T-cell (primary cell): ENCODE measurements at regions not wholly inside any gene's neighbourhood (a gene's known extent, or its start where the extent isn't known, plus 50 kb on each side); places are given as distances from the start of the nearest gene placed in this dataset.

Source experiments
- ATAC-seq, 4 experiments: fragments of 200-7000 bp in 3 of 4; fragments of 150-1000 bp in 1 of 4; cut with Tn5 transposase; replicated peaks in 1 of 4; 1 replicate in 3 of 4; 2 replicates in 1 of 4; pipeline ENCODE4 v1.10.0; 2021; ENCODE audit warnings: moderate library complexity in 3 of 4, mild to moderate bottlenecking in 2 of 4, moderate number of reproducible peaks in 1 of 4
- CTCF ChIA-PET, 2 donors: fragments of 300-600 bp; sonication (Branson Sonifier 250); formaldehyde crosslinking; loops; one replicate each; lab custom pipeline; 2022; ENCODE audit warnings: antibody characterized with exemption in 2 of 2; lab: Charles Lee
- POLR2A ChIA-PET, 2 donors: fragments of 300-600 bp; sonication (Branson Sonifier 250); formaldehyde crosslinking; loops; one replicate each; lab custom pipeline; 2022; ENCODE audit warnings: antibody characterized with exemption in 2 of 2; lab: Charles Lee
- DNase-seq, 35 experiments: peaks; one replicate each; pipeline versions ENCODE4 v3.0.0 to v3.0.0-alpha.2; 2013 to 2023
- H3K27ac ChIP-seq: one replicate; pipeline ENCODE4 v1.5.1; 2013; ENCODE audit warnings: low read length
- H3K27me3 ChIP-seq, 2 experiments: replicated peaks in 1 of 2; 1 replicate in 1 of 2; 2 replicates in 1 of 2; pipeline versions ENCODE4 v1.6.1 to v1.7.0; 2013; ENCODE audit warnings: low read length in 1 of 2, mixed read lengths in 1 of 2; ENCODE audit not compliant: control insufficient read depth in 2 of 2, insufficient read depth in 2 of 2; ENCODE audit errors: extremely low read depth in 1 of 2
- H3K36me3 ChIP-seq, 2 donors: 1 replicate in 1 of 2; 2 replicates in 1 of 2; pipeline versions ENCODE4 v1.6.1 to v1.7.0; 2013; ENCODE audit warnings: low read length in 1 of 2; ENCODE audit not compliant: control insufficient read depth in 2 of 2, insufficient read depth in 1 of 2; ENCODE audit errors: extremely low read depth in 1 of 2
- H3K4me1 ChIP-seq, 2 experiments: 1 replicate in 1 of 2; 2 replicates in 1 of 2; pipeline versions ENCODE4 v1.6.1 to v1.7.0; 2013; ENCODE audit warnings: low read length in 2 of 2, mixed read lengths in 1 of 2; ENCODE audit not compliant: insufficient read depth in 2 of 2, control insufficient read depth in 1 of 2; ENCODE audit errors: extremely low read depth in 1 of 2
- H3K4me3 ChIP-seq, 2 donors: 1 replicate in 1 of 2; 2 replicates in 1 of 2; pipeline versions ENCODE4 v1.5.1 to v1.7.0; 2013; ENCODE audit warnings: mild to moderate bottlenecking in 2 of 2, low read length in 1 of 2, moderate library complexity in 1 of 2; ENCODE audit not compliant: control insufficient read depth in 1 of 2; ENCODE audit errors: extremely low read depth in 1 of 2
- H3K9me3 ChIP-seq: 2 replicates; pipeline ENCODE4 v1.7.0; 2013
- H3K27ac Mint-ChIP-seq, 2 donors: one replicate each; pipeline ENCODE4 v1.8.0; 2020 to 2021; ENCODE audit warnings: mild to moderate bottlenecking in 2 of 2, mixed read lengths in 2 of 2
- H3K27me3 Mint-ChIP-seq, 2 donors: one replicate each; pipeline ENCODE4 v1.8.0; 2021 to 2022; ENCODE audit warnings: mixed read lengths in 2 of 2
- H3K36me3 Mint-ChIP-seq: one replicate; pipeline ENCODE4 v1.8.0; 2021; ENCODE audit warnings: mixed read lengths
- H3K4me1 Mint-ChIP-seq, 3 donors: one replicate each; pipeline ENCODE4 v1.8.0; 2020 to 2022; ENCODE audit warnings: mixed read lengths in 3 of 3, mild to moderate bottlenecking in 1 of 3
- H3K4me3 Mint-ChIP-seq, 3 donors: one replicate each; pipeline ENCODE4 v1.8.0; 2020 to 2022; ENCODE audit warnings: mild to moderate bottlenecking in 3 of 3, mixed read lengths in 3 of 3, moderate library complexity in 3 of 3
- H3K9me3 Mint-ChIP-seq, 3 donors: one replicate each; pipeline ENCODE4 v1.8.0; 2020 to 2022; ENCODE audit warnings: mixed read lengths in 3 of 3
- WGBS: methylation state at CpG from one replicate; pipeline ENCODE4 v1.1.5; 2013; ENCODE audit warnings: missing lambda C conversion rate; ENCODE audit not compliant: insufficient coverage; 5-methylcytosine and 5-hydroxymethylcytosine counted together

GRCh38 chr16:73560497-73560896 lies 512.6 kb upstream of the ZFHX3 start:
- Mint-ChIP-seq H3K4me1 (no peaks in the 10 kb centered on the region), H3K36me3 (no peaks in the 10 kb centered on the region), H3K9me3 (peaks cover 0 to 2% (median 0%) of the 10 kb centered on the region in 3 donors), H3K27ac (no peak overlapping the region), H3K4me3 (no peak overlapping the region), H3K27me3 (no peaks in the 10 kb centered on the region)
- H3K9me3 ChIP-seq = no peaks in the 10 kb centered on the region
- H3K4me3 ChIP-seq = no peak overlapping the region
- no peaks in the 10 kb centered on the region for H3K27me3 ChIP-seq
- ATAC-seq (no peak), DNase-seq (no peak)
- POLR2A ChIA-PET = no interaction called here
- CTCF ChIA-PET = no interaction called here
- no peaks in the 10 kb centered on the region for H3K4me1 ChIP-seq
- WGBS = 90% methylated on average over 2 of the region's 7 CpGs
- H3K27ac ChIP-seq = no peak overlapping the region
- no peaks in the 10 kb centered on the region for H3K36me3 ChIP-seq

DNA sequence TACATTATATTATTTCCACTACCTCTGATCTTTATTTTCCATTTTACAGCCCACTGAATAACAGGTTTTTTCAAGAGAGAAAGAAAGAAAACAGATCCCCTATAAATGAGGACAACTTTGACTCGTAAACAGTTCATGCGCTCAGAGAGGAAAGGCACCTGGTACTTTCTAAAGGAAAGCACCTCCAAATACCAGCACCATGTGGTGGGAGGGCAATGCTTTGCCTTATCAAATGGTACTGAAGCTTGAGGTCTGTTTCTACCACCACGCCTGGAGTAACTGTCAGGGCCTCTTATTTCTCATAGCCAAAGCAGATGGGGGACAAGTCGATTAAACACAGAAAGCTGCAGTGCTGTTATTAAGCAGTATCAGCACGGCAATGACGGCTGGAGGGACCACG lies 510.3 kb upstream of the ZFHX3 start:
- CTCF ChIA-PET = no interaction called here

GRCh38 chr16:73553941-73554660 lies 506.2 kb upstream of the ZFHX3 start:
- ChIA-PET CTCF (no interaction called here), POLR2A (no interaction called here)
- H3K4me1 Mint-ChIP-seq = no peaks in the 10 kb centered on the region
- no peak overlapping the region for H3K27ac ChIP-seq
- no peak for DNase-seq
- peaks cover 0 to 4% of the 10 kb centered on the region in 2 donors for H3K27me3 Mint-ChIP-seq
- peaks cover 2 to 3% of the 10 kb centered on the region in 2 experiments for H3K27me3 ChIP-seq
- no peak overlapping the region for H3K4me3 Mint-ChIP-seq
- WGBS = 95% methylated on average over 3 of the region's 10 CpGs
- H3K36me3 Mint-ChIP-seq = no peaks in the 10 kb centered on the region
- H3K36me3 ChIP-seq = no peaks in the 10 kb centered on the region
- H3K4me1 ChIP-seq = no peaks in the 10 kb centered on the region
- no peak for ATAC-seq
- no peaks in the 10 kb centered on the region for H3K9me3 ChIP-seq
- no peak overlapping the region for H3K27ac Mint-ChIP-seq
- peaks cover 0 to 4% (median 0%) of the 10 kb centered on the region in 3 donors for H3K9me3 Mint-ChIP-seq
- H3K4me3 ChIP-seq = no peak overlapping the region

More for the DNA sequence above, 510.3 kb upstream of the ZFHX3 start:
- POLR2A ChIA-PET = no interaction called here
- Mint-ChIP-seq H3K9me3 (peaks cover 0 to 2% (median 0%) of the 10 kb centered on the region in 3 donors), H3K27ac (no peak overlapping the region), H3K27me3 (no peaks in the 10 kb centered on the region), H3K4me3 (no peak overlapping the region), H3K36me3 (no peaks in the 10 kb centered on the region), H3K4me1 (no peaks in the 10 kb centered on the region)
- H3K9me3 ChIP-seq = no peaks in the 10 kb centered on the region
- 82% methylated on average over 5 of the region's 7 CpGs for WGBS
- no peaks in the 10 kb centered on the region for H3K27me3 ChIP-seq
- no peak overlapping the region for H3K4me3 ChIP-seq
- no peaks in the 10 kb centered on the region for H3K4me1 ChIP-seq
- DNase-seq = no peak
- no peak for ATAC-seq
- H3K36me3 ChIP-seq = no peaks in the 10 kb centered on the region
- no peak overlapping the region for H3K27ac ChIP-seq

DNA sequence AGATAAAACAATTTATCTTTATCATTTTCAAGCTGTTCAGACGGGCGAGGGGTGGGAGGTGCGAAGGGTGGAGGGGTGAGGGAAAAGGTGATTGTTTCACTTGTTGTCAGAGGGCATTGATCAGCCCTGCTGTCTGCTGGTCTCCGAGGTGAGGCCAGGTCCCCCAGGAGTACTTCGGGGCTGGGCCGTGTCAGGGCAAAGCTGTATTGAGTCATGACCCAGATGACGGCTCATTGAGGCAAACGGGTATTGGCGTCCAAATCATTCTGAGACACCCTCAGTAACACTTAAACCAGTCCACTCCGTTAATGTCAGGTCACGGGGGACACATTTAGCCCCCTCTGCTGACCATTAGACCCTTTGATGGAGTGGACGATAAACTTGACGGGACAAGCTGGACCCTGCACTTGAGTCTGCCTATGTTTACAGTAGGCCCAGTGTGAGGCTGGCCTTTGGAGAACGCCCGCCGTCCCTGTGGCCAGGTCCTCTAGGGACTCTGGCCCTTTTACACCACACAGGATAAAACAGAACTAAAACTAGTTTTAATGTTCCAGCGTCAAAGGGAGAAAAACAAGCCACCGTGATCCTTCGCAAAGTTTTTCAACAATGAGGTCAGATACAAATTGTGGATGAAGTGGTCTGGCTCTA lies 502.2 kb upstream of the ZFHX3 start:
- Histone ChIP-seq H3K36me3 (no peaks in the 10 kb centered on the region), H3K4me3 (no peak overlapping the region), H3K27me3 (peaks cover 5 to 6% of the 10 kb centered on the region in 2 experiments), H3K4me1 (no peaks in the 10 kb centered on the region), H3K9me3 (no peaks in the 10 kb centered on the region), H3K27ac (no peak overlapping the region)
- Mint-ChIP-seq H3K36me3 (no peaks in the 10 kb centered on the region), H3K27ac (no peak overlapping the region), H3K27me3 (peaks cover 11 to 20% of the 10 kb centered on the region in 2 donors), H3K9me3 (peaks cover 0 to 4% (median 0%) of the 10 kb centered on the region in 3 donors), H3K4me1 (no peaks in the 10 kb centered on the region), H3K4me3 (no peak overlapping the region)
- CTCF ChIA-PET = no interaction called here
- DNase-seq (no peak), ATAC-seq (no peak)
- POLR2A ChIA-PET = interaction anchor here in 1 of 2 donors (0.6 kb wide), 1 partner anchor 343 kb away, joined by 6 read pairs; no protein-coding TSS in a partner anchor
- WGBS = 72% methylated on average over 13 of the region's 19 CpGs

DNA sequence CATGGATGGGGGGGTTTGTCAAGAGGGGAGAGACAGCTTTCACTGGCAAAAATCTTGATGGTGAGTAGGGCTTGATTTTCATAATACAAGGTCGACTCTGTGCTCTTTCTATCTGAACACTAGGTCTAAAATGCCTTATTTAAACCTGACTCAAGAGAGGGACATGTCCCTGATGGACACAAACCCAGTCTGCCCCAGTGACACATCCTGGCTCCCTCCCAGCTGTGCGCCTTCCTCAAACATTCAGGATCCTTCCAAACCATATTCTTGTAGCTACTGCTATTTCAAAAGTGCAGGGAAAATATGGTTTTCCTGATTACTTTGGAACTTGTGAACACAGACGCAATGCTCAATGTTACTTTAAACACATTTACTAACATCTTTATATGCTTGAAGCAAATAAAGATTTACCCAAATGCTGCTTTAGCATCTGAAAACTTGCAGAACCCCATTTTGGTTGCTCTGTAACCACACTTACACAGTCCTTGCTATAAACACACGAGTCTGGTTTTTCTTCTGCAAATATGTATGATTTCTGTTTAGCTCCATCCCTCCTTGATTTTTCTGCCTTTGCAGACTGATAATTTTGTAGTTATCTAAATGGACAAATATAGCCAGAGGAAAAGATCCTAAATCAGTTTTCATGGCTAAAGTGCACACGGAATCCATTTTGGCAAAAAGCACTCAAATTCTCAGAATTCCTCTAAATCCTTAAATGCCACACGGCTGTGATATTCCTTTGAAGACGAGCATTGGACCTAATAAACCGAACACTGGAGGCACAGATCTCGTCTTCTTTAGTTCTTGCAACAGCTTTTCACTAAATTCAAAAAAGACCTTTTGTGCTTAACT lies 499.9 kb upstream of the ZFHX3 start:
- WGBS = 59% methylated on average over 5 of the region's 9 CpGs
- Mint-ChIP-seq H3K4me3 (no peak overlapping the region), H3K27ac (no peak overlapping the region)

GRCh38 chr16:73546341-73546845 lies 498.5 kb upstream of the ZFHX3 start:
- Mint-ChIP-seq H3K27me3 (peaks cover 29 to 48% of the 10 kb centered on the region in 2 donors), H3K4me1 (no peaks in the 10 kb centered on the region), H3K36me3 (no peaks in the 10 kb centered on the region), H3K27ac (no peak overlapping the region), H3K4me3 (no peak overlapping the region), H3K9me3 (no peaks in the 10 kb centered on the region)
- WGBS = 10% methylated on average over 8 of the region's 11 CpGs
- Histone ChIP-seq H3K36me3 (no peaks in the 10 kb centered on the region), H3K4me1 (no peaks in the 10 kb centered on the region), H3K9me3 (no peaks in the 10 kb centered on the region), H3K4me3 (no peak overlapping the region), H3K27me3 (peaks cover 15 to 27% of the 10 kb centered on the region in 2 experiments), H3K27ac (no peak overlapping the region)
- no peak for ATAC-seq
- no peak for DNase-seq
- POLR2A ChIA-PET = no interaction called here
- CTCF ChIA-PET = no interaction called here

More for the DNA sequence above, 499.9 kb upstream of the ZFHX3 start:
- no peaks in the 10 kb centered on the region for H3K36me3 Mint-ChIP-seq
- H3K9me3 Mint-ChIP-seq = peaks cover 0 to 4% (median 0%) of the 10 kb centered on the region in 3 donors
- no peaks in the 10 kb centered on the region for H3K4me1 ChIP-seq
- H3K9me3 ChIP-seq = no peaks in the 10 kb centered on the region
- no peak overlapping the region for H3K4me3 ChIP-seq
- H3K36me3 ChIP-seq = no peaks in the 10 kb centered on the region
- DNase-seq (no peak), ATAC-seq (no peak)
- CTCF ChIA-PET = interaction anchor here in 1 of 2 donors (0.7 kb wide), 1 partner anchor 185 kb away, joined by 3 read pairs; no protein-coding TSS in a partner anchor
- peaks cover 29 to 43% of the 10 kb centered on the region in 2 donors for H3K27me3 Mint-ChIP-seq
- POLR2A ChIA-PET = no interaction called here
- peaks cover 13 to 23% of the 10 kb centered on the region in 2 experiments for H3K27me3 ChIP-seq
- no peak overlapping the region for H3K27ac ChIP-seq
- no peaks in the 10 kb centered on the region for H3K4me1 Mint-ChIP-seq
